GM18861 (cell line): ENCODE measurements at regions not wholly inside any gene's neighbourhood (a gene's known extent, or its start where the extent isn't known, plus 50 kb on each side); places are given as distances from the start of the nearest gene placed in this dataset.

Experiments
- ATAC-seq: cut with Tn5 transposase; IDR thresholded peaks from one replicate; pipeline ENCODE4 v1.9.1; 2021; ENCODE audit not compliant: unreplicated experiment

DNA sequence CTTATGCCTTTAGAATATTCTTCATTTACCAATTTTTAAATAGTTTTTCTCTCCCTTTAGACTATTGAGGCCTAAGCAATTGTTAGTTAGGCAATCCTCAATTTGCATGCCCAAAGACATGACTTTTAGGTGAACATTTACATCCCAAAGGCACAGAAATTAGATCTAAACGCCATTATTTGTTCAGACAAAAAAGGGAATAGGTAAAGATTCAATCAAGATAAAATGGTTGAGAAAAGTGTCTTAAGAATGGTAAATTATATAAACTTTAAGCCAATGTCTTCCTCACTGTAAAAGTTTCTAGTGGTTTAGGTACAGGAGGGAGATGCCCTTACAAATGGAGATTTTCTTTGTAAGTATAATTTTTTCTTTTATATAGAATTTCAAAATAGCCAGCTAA is 50.2 kb upstream of the MME start:
- no peak for ATAC-seq

DNA sequence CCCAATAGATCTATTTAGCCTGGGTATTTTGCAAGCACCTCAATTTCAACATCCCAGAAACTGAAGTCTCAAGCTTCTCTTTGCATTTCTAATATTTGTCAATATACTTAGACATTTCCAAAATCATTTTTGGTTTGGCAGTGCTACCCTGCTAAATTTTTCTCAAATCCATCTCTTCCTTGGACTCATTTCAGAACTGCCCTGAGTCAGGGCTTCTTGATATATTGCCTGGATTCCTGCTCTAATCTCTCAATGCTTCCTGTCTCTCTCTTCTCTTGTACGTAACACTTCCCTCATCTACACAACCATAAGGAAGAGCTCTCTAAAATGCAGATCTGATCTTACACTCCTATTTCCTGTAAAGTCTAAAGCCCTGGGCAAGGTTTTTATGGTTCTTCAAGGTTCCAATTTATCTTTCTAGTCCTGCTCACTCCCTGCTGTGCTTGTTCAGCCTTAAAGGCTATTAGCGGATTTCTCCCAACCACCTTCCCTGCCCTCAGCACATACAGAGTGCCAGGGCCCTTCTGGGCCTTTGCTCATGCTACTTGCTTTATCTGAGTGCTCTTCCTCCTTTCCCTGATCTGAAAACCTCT is 53.0 kb upstream of the MME start:
- no peak for ATAC-seq

DNA sequence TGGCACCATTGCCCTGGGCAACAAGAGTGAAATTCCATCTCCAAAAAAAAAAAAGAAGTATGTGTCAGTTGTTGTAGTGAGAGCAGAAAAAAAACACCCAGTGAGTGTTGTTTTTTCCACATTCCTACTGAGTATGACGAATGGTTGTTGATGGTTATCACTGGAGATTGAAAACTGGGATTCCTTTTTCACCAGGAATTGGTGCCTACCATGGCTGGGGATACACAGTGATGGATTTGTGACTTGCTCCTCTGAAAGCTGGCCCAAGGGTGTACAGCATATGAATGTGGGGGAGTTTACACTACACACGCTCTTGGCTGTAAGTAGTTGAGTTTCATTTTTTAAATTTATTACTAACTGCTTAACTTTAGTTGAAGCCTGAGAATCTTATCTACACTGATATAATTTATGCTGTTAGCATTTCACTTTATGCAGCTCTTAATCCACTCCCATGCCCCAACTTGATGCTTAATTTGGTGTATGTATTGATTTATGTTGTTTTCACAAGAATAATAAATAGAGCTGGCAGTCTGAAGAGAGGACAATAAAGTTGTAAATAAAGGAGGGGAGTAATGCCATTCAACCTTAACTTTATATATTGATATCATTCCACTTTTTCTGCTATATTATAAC is 56.0 kb upstream of the MME start:
- ATAC-seq = no peak

DNA sequence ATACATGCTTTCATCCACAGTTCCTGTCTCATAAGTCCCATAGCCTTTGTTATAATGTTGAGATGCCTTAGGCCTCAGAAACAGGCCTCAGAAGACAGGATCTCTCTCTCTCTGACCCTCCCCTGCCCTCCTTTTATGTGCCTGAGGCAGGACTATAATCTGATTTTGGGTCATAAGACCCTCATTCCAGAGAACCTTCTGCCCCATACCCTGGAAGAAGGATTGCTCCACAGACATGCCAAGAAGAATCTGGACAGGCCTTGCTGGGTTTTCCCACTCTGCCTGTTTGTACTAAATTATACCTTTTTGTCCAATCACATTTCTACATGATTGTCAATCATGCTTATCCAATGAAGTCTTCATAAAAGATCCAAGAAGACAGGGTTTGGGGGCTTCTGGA is 57.2 kb upstream of the MME start:
- ATAC-seq = no peak

DNA sequence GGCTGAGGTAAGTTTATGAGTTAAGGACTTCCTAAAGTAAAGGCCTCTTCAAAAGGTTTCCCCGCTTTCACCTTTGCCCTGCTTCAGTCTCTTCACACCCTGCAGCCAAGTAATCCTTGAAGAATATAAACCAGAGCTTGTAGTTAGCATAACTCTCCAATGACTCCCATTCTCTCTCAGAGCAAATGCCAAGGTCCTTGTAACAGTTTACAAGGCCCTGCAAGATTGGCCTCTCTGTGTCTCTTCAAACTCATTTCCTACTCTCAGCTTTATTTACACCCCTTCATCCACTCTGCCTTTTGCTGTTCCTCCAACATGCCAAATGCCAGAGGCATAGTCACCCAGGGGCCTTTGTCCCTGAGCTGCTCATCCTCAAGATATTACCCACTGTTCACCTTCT is 60.5 kb upstream of the MME start:
- no peak for ATAC-seq

DNA sequence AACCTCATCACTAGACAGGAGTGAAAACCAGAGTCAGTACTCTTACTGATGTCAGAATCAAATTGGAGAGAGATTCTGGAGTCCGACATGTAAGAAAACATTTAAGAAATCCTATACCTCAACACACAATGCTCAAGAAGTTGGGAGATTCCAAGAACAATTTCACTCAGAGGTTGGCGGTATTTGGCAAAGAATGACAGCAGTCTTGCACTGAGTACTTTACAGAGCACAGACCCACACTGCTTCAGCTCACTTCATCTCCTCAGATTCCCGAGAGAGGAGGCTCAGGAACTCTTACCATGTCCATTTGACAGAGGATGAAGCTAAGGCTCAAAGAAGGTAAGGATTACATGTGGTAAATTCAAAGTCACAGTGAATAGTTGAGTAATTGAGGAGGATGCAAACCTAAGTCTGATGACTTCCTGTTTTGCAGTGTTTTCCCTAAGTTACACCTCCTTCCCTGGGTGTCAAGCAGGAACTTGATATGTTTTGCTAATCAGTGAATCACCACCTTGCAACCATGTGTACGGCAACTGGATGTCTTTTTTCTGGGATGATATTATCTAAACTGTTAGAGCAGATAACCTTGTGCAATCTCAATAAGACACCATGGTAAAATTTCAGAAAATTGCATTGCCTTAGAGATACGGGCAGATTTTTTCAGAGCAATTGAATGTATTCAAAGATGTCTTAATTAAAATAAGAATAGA is 61.3 kb upstream of the MME start:
- ATAC-seq = no peak

DNA sequence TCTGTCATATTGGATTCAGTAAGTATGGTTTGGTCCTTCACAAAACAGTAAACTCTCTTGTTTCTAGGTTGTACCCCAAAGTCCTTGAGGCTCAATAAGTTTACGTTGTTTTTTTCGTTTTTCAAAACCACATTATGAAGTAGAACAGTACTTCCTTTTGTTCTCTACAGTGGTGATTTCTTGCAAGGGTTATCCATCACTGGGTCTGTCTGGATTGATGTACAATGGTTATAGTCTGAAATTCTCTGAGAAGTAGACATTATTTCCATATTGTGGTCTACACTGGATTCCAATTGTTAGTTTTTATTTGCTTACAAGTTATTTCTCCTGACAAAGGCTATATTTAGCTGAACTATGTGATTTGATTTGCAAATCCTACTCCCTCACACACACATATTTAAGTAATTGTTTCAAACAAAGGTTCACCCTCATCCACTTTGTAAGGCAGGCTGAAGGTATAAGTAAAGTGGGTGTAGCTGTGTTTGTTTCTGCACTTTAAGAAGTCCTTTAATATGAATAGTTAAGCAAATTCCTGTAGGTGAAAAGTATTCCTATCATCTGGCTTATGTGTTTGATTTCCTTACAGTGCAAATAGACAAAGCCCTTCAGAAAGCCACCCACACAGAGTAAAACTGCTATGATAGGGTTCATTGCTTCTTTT is 64.2 kb upstream of the MME start:
- no peak for ATAC-seq

DNA sequence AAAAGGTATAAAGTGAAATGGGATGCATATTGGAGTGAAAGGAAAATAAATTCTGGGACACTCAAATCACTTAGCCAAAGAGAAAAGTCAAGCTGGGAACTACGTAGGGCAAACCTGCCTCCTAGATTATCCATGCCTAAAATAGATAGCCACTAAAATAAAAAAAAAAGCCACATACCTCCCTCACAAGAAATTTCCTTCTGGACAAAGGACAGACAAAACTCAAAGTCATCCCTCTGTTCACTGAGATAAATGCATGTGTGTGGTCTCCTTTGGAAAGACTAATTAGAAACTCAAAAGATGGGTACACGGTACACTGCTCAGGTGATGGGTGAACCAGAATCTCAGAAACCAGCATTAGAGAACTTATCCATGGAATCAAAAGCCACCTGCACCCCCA is 65.2 kb upstream of the MME start:
- ATAC-seq = no peak

DNA sequence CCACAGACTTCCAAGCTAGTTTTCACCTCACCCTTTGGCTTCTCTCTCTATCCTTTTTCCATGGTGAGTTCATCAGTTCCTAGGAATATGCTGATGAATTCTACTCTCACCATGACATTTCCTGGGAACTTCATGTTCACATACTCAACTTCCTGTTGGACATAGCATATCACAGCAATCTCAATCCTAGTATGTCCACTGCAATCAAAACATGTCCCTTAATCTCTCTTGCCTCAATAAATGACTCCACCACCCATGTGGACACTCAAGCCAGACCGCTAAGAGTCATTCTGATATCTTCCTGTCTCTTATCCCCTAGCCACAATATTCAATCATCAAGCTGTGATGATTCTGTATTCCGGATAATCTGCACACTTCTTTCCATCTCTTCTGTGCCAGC is 66.7 kb upstream of the MME start:
- ATAC-seq = no peak

DNA sequence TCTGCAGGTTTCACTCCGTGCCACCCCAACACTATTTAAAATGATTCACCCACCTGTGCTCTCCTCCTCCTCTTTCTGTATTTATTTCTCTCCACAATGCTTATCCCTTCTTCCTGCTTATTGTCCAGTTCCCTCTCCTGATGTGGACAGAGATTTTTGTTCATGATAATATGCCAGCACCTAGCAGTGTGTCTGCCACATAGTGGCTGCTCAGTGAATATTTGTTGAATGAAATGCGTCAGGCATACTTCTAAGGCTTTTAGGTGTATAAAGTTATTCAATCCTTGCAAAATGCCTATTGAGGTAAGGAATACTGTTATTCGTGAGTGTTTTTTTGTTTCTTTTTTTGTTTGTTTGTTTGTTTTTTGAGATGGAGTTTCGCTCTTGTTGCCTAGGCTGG is 67.5 kb upstream of the MME start:
- no peak for ATAC-seq

DNA sequence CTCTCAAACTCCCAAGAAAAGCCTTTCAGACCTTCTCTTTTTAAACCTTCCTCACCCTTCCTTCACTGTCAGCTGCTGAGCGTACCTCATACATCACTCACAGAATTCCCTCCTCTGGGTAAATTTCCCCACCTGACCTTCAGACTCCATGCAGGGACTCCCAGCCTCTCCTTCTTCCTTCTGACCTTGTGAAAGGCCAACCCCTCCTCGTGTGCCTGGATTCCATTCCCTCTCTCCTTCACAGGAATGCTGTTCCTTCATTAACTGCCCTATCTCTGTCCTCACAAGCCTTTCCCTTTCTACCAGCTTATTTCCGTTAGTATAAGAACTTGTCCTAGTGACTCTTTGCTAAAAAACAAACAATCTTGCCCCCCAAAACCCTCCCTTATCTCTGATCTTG is 69.7 kb upstream of the MME start:
- no peak for ATAC-seq

DNA sequence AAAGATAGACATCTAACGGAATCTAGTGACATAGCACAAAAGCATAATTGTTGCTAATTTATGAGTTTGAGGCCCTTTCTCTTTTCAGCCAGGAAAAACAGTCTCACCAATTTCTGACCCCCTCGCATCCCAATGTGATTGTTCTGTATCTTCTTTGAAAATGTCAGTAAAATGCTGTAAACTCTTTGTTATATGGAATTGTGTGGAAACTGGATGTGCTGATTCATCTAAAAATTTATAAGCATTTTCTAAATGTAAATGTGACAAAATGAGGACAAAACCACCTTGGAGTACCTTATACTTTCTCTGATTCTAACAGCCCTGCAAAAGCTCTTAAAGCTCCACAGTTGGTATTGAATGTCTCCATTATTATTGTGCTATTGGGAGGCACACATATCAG is 70.9 kb upstream of the MME start:
- no peak for ATAC-seq

DNA sequence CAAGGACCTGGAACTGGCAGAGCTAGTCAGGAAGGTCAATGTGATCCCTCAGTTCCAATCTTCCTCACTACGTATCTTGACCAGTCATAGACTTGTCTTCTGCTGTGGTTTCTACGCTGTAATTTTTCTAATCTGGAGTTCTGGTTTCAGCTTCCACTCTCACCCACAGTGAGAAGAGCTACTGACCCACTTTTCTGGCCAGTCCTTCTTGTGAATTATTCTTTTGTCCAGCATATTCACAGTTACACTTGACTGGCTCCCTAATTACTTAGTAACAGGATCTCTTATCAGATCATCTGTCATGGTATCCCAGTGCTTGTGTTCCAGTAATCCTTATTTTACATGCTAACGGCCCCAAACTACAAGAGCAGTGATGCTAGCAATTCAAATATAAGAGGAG is 72.4 kb upstream of the MME start:
- ATAC-seq = no peak

DNA sequence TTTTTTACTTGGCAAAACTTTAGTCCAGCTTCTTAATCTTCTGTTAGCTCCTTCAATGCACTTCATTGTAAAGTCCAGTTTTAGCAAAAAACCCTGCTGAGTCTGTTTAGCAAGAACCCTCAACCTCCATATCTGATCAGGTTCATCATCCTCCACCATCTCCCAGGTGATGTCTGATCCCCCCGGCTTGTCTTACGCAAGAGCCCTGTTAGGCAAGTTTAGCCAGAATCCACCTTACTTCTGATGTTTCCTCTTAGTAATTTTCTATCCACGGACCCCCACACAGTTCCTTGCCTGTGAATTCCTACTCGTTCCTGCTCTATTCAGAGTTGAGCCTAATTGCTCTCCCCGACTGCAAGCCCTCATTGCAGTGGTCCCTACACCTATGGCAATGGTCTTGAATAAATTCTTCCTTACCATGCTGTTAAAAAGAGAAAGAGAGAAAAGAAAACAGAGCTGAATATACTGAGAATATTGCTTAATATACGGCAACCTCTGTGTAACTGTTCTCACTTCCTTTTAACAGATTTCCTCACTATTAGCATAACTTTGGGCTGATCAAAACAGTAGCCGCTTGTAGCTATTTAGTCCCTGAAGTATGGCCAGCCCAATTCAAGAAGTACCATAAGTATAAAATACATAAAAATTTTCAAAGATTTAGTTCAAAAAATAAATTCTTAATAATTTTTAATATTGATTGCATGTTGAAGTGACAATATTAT is 78.7 kb upstream of the MME start:
- ATAC-seq = no peak

DNA sequence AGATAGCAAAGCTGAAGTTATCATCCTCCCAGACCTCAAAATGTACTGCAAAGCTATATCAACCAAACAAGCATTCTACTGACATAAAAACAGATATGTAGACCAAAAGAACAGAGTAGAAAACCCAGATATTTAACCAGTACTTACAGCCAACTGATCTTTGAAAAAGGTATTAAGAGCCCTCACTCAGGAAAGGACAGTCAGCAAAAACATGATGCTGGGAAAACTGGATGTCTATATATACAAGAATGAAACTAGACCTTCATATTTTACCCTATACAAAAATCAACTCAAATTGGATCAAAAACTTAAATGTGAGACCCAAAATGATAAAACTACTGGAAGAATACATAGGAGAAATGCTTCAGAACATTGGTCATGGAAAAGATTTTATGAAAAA is 87.5 kb upstream of the MME start:
- no peak for ATAC-seq

DNA sequence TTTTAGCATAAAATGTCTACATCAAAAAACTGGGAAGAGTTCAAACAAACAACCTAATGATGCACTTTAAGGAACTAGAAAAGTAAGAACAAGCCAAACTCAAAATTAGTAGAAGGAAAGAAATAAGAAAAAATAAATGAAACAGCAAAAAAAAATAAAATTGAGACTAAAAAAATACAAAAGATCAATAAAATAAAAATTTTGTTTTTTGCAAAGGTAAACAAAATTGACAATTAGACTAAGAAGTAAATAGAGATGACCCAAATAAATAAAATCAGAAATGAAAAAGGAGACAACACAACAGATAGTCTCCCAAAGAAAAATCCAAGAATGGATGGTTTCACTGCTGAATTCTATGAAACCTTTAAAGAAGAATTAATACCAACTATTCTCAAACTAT is 89.6 kb upstream of the MME start:
- no peak for ATAC-seq

DNA sequence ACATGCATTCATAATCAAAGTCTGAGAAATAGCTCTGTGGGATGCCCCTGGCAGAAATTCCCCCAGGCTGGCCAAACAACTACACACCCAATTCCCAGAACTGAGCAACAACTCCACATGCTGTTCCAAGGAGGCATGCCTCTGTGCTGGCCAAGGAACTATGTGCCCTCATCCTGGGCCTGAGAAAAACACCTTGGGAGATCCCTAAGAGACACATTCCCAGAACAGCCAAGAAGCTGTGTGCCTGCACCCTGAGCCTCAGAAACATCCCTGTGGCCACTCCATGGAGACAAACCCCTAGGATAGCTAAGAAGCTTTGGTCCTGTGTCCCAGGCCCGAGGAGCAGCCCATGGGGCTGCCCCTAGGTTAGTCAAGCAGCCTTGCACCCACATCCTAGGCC is 92.3 kb upstream of the MME start:
- no peak for ATAC-seq

DNA sequence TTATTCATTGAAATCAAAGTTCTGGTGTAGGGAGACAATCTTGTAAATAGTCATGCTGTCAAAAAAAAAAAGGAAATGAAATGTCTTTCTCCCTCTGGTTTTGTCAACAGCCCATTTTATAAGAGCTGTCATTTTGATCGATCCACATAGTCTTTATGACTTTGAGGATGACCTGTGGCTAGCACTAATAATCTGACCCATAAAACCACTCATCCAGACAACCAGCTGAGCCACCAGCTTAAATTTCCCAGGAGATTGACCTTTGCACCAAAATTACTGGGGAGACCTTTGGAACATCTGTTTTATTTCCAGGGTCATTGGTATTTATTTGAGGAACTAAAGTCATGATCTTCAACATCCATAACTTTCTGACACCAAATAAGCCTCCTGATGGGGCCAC is 98.5 kb upstream of the MME start:
- no peak for ATAC-seq

DNA sequence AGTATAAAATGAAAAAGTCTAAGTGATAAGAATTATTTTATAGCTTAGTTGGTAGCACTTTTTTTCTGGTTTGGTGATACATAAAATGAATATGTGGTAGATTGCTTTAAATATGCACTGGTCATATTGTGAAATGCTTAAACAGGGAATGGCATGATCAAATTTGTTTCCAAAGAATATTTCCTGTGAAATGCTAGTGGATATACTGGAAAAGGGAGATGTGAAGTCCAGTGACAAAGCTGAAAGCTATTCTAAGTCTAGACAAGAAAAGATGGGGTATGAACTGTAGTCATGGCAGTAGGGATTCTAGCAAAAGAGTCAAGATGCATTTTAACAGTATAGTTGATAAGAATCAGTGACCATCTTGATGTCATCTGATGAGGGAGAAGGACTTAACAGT is 98.9 kb upstream of the MME start:
- no peak for ATAC-seq

DNA sequence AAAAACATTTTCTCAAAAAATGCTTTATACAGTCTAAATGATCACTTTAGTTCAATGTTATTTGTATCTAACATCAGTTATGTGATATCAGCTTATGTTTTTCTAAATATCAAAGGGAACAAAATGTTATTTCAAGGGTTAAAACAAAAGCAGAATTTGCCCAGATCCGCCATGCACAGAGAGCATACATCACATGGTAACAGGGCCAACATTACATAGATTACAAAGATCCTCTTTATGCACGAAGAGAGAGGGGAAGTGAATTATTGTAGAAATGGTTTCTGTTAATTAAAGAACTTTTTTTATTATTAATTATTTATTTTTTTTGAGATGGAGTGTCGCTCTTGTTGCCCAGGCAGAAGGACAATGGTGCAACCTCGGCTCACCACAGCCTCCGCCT is 100.8 kb upstream of the MME start:
- ATAC-seq = no peak

DNA sequence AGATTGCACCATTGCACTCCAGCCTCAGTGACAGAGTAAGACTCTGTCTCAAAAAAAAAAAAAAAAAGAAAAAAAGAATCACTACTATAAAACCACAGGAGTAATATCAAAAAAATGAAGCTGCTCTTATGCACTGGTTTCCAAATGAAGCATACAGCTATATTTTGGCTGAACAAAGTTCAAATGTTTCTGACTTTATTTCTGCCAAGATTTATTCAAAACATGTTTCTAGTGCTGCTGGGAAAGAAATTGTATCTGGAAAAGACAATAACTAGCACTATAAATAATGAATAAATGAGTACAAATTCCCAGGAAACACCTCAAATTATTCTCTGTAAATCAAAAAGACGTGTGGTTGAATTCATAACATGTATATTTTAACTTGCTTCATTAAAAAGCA is 102.5 kb upstream of the MME start:
- no peak for ATAC-seq
